ENCODE measurements at regions not wholly inside any gene's neighbourhood (a gene's known extent, or its start where the extent isn't known, plus 50 kb on each side); places are given as distances from the start of the nearest gene placed in this dataset.

DNA sequence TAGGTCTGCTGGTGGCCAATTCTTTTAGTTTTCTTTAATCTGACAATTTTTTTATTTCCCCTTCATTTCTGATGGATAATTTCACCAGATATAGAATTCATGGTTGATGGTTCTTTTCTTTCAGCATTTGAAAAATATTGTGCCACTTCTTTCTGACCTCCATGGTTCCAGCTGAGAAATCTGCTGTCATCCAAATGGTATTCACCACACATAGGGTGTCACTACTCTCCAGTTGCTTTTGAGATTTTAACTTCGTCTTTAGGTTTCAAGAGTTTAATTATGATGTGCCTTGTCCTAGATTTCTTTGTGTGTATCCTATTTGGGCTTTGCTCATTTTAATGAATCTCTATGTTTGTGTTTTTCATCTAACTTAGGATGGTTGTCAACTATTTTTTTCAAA lies 488.6 kb upstream of the HS6ST1 start:
- TF ChIP-seq, protein P1, sequence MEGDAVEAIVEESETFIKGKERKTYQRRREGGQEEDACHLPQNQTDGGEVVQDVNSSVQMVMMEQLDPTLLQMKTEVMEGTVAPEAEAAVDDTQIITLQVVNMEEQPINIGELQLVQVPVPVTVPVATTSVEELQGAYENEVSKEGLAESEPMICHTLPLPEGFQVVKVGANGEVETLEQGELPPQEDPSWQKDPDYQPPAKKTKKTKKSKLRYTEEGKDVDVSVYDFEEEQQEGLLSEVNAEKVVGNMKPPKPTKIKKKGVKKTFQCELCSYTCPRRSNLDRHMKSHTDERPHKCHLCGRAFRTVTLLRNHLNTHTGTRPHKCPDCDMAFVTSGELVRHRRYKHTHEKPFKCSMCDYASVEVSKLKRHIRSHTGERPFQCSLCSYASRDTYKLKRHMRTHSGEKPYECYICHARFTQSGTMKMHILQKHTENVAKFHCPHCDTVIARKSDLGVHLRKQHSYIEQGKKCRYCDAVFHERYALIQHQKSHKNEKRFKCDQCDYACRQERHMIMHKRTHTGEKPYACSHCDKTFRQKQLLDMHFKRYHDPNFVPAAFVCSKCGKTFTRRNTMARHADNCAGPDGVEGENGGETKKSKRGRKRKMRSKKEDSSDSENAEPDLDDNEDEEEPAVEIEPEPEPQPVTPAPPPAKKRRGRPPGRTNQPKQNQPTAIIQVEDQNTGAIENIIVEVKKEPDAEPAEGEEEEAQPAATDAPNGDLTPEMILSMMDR (IDR thresholded peaks at IDR 0.05): no peak
- no peak for TF ChIP-seq POLR2A (IDR thresholded peaks at IDR 0.05)

Data from testis (tissue), 2 donors.